HUES48 (cell line): ENCODE measurements at regions not wholly inside any gene's neighbourhood (a gene's known extent, or its start where the extent isn't known, plus 50 kb on each side); places are given as distances from the start of the nearest gene placed in this dataset.

Source experiments
- H3K27ac ChIP-seq: one replicate; pipeline ENCODE4 v1.7.0; 2013; ENCODE audit warnings: low read depth, low read length, inconsistent platforms
- H3K27me3 ChIP-seq: 2 replicates; pipeline ENCODE4 v1.6.1; 2013; ENCODE audit warnings: mild to moderate bottlenecking, low read length; ENCODE audit not compliant: control insufficient read depth, insufficient read depth
- H3K36me3 ChIP-seq: 2 replicates; pipeline ENCODE4 v1.6.1; 2013; ENCODE audit warnings: low read length; ENCODE audit not compliant: control insufficient read depth, insufficient read depth
- H3K4me1 ChIP-seq: 2 replicates; pipeline ENCODE4 v1.6.1; 2013; ENCODE audit warnings: mild to moderate bottlenecking, low read length; ENCODE audit not compliant: control insufficient read depth, insufficient read depth
- H3K4me3 ChIP-seq: 2 replicates; pipeline ENCODE4 v1.5.1; 2013; ENCODE audit warnings: mild to moderate bottlenecking, low read depth, low read length
- H3K9ac ChIP-seq: 2 replicates; pipeline ENCODE4 v1.6.1; 2013; ENCODE audit warnings: mild to moderate bottlenecking, low read depth, low read length, moderate library complexity
- H3K9me3 ChIP-seq: 2 replicates; pipeline ENCODE4 v1.6.1; 2013; ENCODE audit warnings: low read length; ENCODE audit not compliant: control insufficient read depth, insufficient read depth

DNA sequence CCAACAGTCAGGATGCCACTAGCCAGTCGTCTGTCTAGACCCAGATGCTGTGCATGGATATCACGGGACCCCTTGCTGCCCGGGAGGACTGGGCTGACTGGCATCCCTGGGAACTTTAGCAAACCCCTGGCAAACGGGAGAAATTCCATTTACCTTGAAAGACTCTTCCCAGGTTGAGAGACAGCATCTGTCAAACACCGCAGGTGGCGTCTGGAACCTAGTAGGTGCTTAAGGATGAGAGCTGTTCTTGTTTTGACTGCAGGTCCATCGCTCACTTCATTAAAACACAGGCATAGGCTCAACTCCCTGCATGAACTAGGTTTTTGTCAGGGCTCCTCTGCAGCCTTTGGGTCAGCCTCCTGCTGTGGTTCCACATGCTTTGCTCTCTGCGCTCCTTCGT lies 546.3 kb downstream of the BCL11B start:
- no peaks in the 10 kb centered on the region for H3K27me3 ChIP-seq
- no peak overlapping the region for H3K9ac ChIP-seq
- no peak overlapping the region for H3K4me3 ChIP-seq
- peaks cover 19% of the 10 kb centered on the region for H3K4me1 ChIP-seq
- H3K27ac ChIP-seq = no peak overlapping the region
- no peaks in the 10 kb centered on the region for H3K36me3 ChIP-seq
- H3K9me3 ChIP-seq = no peaks in the 10 kb centered on the region

- no peak overlapping the region for H3K9ac ChIP-seq
- H3K4me3 ChIP-seq = no peak overlapping the region
- H3K27me3 ChIP-seq = no peaks in the 10 kb centered on the region
- H3K9me3 ChIP-seq = no peaks in the 10 kb centered on the region
- no peak overlapping the region for H3K27ac ChIP-seq
- no peaks in the 10 kb centered on the region for H3K36me3 ChIP-seq
- H3K4me1 ChIP-seq = peaks cover 19% of the 10 kb centered on the region
These were observed 545.2 kb downstream of the BCL11B start for GRCh38 chr14:98726585-98727405.

GRCh38 chr14:98728024-98728423 lies 544.0 kb downstream of the BCL11B start:
- no peaks in the 10 kb centered on the region for H3K9me3 ChIP-seq
- no peak overlapping the region for H3K27ac ChIP-seq
- H3K27me3 ChIP-seq = no peaks in the 10 kb centered on the region
- H3K4me1 ChIP-seq = peaks cover 19% of the 10 kb centered on the region
- H3K36me3 ChIP-seq = no peaks in the 10 kb centered on the region
- H3K4me3 ChIP-seq = no peak overlapping the region
- H3K9ac ChIP-seq = no peak overlapping the region

- H3K9me3 ChIP-seq = no peaks in the 10 kb centered on the region
- no peaks in the 10 kb centered on the region for H3K27me3 ChIP-seq
- no peaks in the 10 kb centered on the region for H3K36me3 ChIP-seq
- H3K4me3 ChIP-seq = no peak overlapping the region
- H3K9ac ChIP-seq = no peak overlapping the region
- no peak overlapping the region for H3K27ac ChIP-seq
- peaks cover 15% of the 10 kb centered on the region for H3K4me1 ChIP-seq
These were observed 543.2 kb downstream of the BCL11B start for GRCh38 chr14:98728836-98729235.

DNA sequence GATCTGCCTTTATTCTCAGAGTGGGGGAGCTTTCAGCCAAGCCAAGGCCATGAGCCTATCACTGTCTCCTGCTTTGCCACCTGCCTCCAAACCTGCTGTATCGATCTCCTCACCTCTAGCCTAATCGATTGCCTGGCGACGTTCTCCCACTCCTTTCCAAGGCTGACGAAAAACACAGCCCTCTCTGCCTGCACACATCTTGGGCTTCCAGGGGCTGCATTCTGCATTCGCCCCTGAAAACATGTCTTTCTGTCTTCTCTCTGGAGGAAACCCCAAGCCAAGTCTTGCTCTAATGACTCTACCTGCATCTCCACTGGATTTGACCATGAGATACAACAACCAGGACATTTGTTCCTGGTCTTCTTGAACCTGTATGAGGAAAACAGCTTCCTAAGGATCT lies 540.7 kb downstream of the BCL11B start:
- Histone ChIP-seq H3K27ac (no peak overlapping the region), H3K9me3 (no peaks in the 10 kb centered on the region), H3K27me3 (no peaks in the 10 kb centered on the region)

GRCh38 chr14:98731701-98732100 lies 540.3 kb downstream of the BCL11B start:
- Histone ChIP-seq H3K36me3 (no peaks in the 10 kb centered on the region), H3K9me3 (no peaks in the 10 kb centered on the region), H3K9ac (no peak overlapping the region), H3K4me1 (no peaks in the 10 kb centered on the region), H3K27ac (no peak overlapping the region), H3K27me3 (no peaks in the 10 kb centered on the region), H3K4me3 (no peak overlapping the region)

More for the DNA sequence above, 540.7 kb downstream of the BCL11B start:
- no peaks in the 10 kb centered on the region for H3K4me1 ChIP-seq
- no peak overlapping the region for H3K9ac ChIP-seq
- H3K36me3 ChIP-seq = no peaks in the 10 kb centered on the region
- H3K4me3 ChIP-seq = no peak overlapping the region

- H3K27me3 ChIP-seq = no peaks in the 10 kb centered on the region
- no peaks in the 10 kb centered on the region for H3K4me1 ChIP-seq
- no peaks in the 10 kb centered on the region for H3K9me3 ChIP-seq
- no peaks in the 10 kb centered on the region for H3K36me3 ChIP-seq
- no peak overlapping the region for H3K9ac ChIP-seq
- H3K27ac ChIP-seq = no peak overlapping the region
- no peak overlapping the region for H3K4me3 ChIP-seq
These were observed 538.5 kb downstream of the BCL11B start for GRCh38 chr14:98733536-98733935.

GRCh38 chr14:98736701-98737338 lies 535.2 kb downstream of the BCL11B start:
- H3K9me3 ChIP-seq = no peaks in the 10 kb centered on the region
- H3K27ac ChIP-seq = no peak overlapping the region
- H3K27me3 ChIP-seq = no peaks in the 10 kb centered on the region
- H3K36me3 ChIP-seq = no peaks in the 10 kb centered on the region
- H3K9ac ChIP-seq = no peak overlapping the region
- H3K4me3 ChIP-seq = no peak overlapping the region
- no peaks in the 10 kb centered on the region for H3K4me1 ChIP-seq

- H3K9ac ChIP-seq = no peak overlapping the region
- H3K9me3 ChIP-seq = no peaks in the 10 kb centered on the region
- H3K27ac ChIP-seq = no peak overlapping the region
- H3K36me3 ChIP-seq = no peaks in the 10 kb centered on the region
- no peaks in the 10 kb centered on the region for H3K27me3 ChIP-seq
- H3K4me3 ChIP-seq = no peak overlapping the region
- H3K4me1 ChIP-seq = no peaks in the 10 kb centered on the region
These were observed 530.5 kb downstream of the BCL11B start for GRCh38 chr14:98741523-98741922.

GRCh38 chr14:98742001-98742400 lies 530.0 kb downstream of the BCL11B start:
- H3K9ac ChIP-seq = no peak overlapping the region
- no peaks in the 10 kb centered on the region for H3K36me3 ChIP-seq
- H3K27ac ChIP-seq = no peak overlapping the region
- no peaks in the 10 kb centered on the region for H3K9me3 ChIP-seq
- H3K4me3 ChIP-seq = no peak overlapping the region
- no peaks in the 10 kb centered on the region for H3K27me3 ChIP-seq
- H3K4me1 ChIP-seq = no peaks in the 10 kb centered on the region

GRCh38 chr14:98743536-98743935 lies 528.5 kb downstream of the BCL11B start:
- no peaks in the 10 kb centered on the region for H3K9me3 ChIP-seq
- no peaks in the 10 kb centered on the region for H3K36me3 ChIP-seq
- H3K4me1 ChIP-seq = no peaks in the 10 kb centered on the region
- no peak overlapping the region for H3K4me3 ChIP-seq
- H3K27ac ChIP-seq = no peak overlapping the region
- H3K27me3 ChIP-seq = no peaks in the 10 kb centered on the region
- no peak overlapping the region for H3K9ac ChIP-seq
